GM13977 (cell line): ENCODE measurements at regions not wholly inside any gene's neighbourhood (a gene's known extent, or its start where the extent isn't known, plus 50 kb on each side); places are given as distances from the start of the nearest gene placed in this dataset.

ENCODE experiments used
- DNase-seq: peaks from one replicate; pipeline ENCODE4 v3.0.0; 2012; ENCODE audit warnings: low spot score
- CTCF ChIP-seq: IDR thresholded peaks from 2 replicates; pipeline ENCODE4 v1.5.1; 2012; ENCODE audit warnings: mild to moderate bottlenecking, control low read depth; ENCODE audit not compliant: insufficient read depth; ENCODE audit errors: extremely low read depth, missing control alignments
- in situ Hi-C: fragments of 300-500 bp; cut with MboI; formaldehyde crosslinking; loops from one replicate; pipeline ENCODE4 v1.12.0; 2022; ENCODE audit warnings: low sequenced_read_pairs, low pct_unique_long_range_greater_than_20kb, mixed read lengths, inconsistent platforms; ENCODE audit not compliant: unreplicated experiment

DNA sequence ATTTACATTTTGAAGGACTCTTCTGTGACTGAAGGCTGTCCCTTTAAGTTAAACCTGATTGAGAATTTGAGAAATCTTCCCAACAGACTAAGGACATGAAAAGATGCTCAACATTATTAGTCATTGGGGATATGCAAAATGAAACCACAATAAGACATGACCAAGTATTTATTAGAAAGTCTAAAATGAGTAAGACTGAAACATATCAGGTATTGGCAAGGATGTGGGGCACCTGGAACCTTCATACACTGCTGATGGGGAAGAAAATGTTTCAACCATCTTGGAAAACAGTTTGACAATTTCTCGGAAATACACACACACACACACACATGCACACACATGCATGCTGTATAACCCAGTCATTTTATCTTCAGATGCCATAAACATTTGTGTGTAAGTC is 132.1 kb upstream of the CDK6 start:
- no peak for TF ChIP-seq CTCF
- peak; percentile 5 for DNase-seq
- in situ Hi-C loops = no loop called here

GRCh38 chr7:92967238-92967637 is 130.9 kb upstream of the CDK6 start:
- no peak for DNase-seq
- in situ Hi-C loops = no loop called here
- TF ChIP-seq CTCF = no peak

DNA sequence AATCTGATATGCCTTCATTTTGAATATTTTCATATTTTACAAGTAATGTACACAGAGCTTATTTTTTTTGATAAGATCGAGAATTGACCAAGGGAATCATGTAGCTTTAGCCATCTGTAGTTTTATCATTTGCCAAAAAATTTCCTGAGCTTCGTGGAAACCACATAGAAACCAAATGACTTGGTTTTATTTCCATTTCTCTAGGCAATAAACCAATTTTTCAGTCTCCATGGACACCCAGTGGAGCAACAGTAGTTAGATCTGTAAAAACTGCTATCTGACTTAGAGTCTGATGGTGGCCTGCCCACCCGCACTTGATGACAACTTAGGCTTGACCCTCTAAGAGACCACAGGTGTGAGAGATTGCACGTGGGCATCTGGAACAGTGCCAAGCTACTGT is 127.8 kb upstream of the CDK6 start:
- in situ Hi-C loops = no loop called here
- no peak for TF ChIP-seq CTCF
- no peak for DNase-seq

DNA sequence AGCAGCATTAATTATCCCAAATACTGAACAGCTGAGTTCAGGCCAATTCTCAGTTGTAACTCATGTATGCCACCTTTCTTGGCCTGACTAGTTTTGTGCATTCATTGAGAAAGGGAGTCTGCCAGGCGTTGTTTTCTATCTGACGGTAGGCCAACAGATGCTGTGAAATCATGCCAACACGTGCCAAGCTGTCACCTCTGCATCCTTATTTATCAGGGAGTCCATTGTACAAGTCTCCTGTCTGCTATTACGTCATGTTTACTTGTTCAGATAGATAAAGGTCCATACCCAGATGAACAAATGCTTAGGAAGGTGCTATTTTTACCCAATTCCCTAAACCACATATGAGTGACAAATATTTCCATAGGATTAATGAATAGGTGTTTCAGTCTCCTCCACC is 127.2 kb upstream of the CDK6 start:
- in situ Hi-C loops = no loop called here
- no peak for DNase-seq
- TF ChIP-seq CTCF = no peak

DNA sequence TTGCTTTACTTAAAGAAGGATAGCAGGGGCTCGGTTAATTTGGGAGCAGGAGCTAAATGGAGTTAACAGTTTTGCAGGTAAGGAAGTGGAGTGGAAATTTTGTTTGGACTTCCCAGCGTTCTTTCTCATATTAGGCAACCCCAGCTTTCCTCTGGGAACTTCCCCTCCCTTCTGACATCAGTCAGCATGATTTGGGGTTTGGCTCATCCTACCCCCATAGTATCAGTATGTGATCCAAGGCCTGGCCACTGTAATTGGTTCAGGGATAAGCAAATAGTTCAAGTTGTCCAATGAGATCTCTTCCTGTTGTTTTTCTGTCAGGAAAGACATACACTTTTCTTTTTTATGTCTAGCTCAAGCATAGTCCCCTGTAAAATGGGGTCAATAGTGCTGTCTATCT is 125.6 kb upstream of the CDK6 start:
- in situ Hi-C loops = no loop called here
- no peak for TF ChIP-seq CTCF
- DNase-seq = no peak

GRCh38 chr7:92956575-92956974 is 120.2 kb upstream of the CDK6 start:
- TF ChIP-seq CTCF = no peak
- in situ Hi-C loops = no loop called here
- DNase-seq = no peak

DNA sequence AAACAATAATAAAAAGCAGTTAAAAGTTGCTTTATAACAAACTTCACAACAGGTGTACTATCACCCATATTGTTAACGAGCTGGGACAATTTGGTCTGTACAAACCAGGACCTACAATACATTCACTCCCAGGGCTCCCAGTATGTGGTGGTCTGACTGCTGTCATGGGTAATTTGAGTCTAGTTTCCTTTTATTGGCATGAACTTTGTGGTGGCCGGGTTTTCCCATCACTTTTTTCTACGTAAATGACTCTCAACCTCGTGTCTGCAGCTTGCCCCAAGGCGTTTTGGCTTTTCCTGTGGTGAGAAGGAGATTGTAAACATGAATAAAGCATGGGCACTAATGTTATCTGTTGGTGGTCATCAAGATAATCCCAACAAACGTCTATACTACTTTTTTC is 118.7 kb upstream of the CDK6 start:
- DNase-seq = peak; percentile 6
- TF ChIP-seq CTCF = no peak
- in situ Hi-C loops = no loop called here
